ENCODE measurements at regions not wholly inside any gene's neighbourhood (a gene's known extent, or its start where the extent isn't known, plus 50 kb on each side); places are given as distances from the start of the nearest gene placed in this dataset.
"Not testable (repeated sequence)": the region's sequence is repeated elsewhere in the genome, so short reads cannot be mapped to it uniquely, and the experiment has no call there.

DNA sequence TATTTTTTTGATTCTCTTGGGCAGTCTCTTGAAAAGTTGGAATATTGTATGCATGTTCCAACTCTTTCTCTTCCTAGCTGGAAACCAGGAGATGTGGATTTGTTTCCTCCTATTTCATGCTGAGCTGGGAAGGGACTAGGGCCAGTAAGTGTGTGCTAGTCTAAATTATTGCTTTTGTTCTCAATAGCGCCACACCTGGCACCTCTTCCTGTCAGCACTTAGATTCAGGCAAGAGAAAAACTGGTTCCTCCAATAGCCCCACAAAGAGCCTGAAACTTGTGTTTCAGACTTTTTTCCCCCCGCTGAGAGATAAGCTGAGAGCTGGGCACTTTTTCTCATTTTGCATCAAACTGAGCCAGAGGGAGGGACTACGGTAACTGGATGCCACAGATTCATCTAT, 353.4 kb downstream of the OLFM4 start:
- DNase-seq (ENCODE audit: low spot score), result no peak

GRCh38 chr13:53398051-53398450, 369.4 kb downstream of the OLFM4 start:
- DNase-seq (ENCODE audit: low spot score), result no peak

DNA sequence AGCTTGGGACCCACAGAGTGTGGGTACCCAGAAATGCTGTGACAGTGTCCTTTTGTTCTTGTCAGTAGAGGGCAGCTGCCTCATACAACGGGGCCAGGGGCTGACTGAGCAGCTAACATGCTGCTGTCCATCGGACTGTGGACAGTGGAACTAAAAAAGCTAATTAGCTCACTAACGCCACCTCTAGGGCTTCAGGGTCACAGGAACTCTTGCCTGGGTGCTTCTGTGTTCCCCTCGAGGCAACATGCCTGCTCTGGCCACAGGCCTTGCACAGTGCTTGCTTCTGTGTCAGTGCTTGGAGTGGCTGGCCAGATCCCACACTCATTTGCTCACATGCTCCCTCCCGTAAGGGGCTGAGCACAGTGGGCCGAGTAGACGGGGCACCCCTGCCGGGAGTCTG, 377.0 kb downstream of the OLFM4 start:
- DNase-seq (ENCODE audit: low spot score), result no peak

DNA sequence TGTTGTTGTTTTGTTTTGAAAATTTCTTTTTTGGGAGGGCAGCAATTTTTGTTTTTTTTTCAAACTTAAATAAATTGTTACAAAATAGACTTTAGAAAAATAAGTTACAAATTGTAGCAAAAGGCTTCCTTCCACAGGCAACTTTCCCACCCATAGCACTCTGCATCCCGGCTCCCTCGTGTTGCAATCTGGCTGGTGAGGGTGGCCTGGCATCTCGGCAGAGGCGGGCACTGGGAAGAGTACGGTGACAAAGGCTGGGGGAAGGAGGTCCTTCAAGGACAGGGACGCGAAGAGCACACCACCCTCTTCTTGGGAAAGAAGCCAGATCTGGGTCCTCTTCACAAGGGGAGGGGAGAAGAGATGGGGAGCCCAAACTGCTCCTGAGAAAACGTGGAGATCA, 379.7 kb downstream of the OLFM4 start:
- DNase-seq (ENCODE audit: low spot score), result no peak

DNA sequence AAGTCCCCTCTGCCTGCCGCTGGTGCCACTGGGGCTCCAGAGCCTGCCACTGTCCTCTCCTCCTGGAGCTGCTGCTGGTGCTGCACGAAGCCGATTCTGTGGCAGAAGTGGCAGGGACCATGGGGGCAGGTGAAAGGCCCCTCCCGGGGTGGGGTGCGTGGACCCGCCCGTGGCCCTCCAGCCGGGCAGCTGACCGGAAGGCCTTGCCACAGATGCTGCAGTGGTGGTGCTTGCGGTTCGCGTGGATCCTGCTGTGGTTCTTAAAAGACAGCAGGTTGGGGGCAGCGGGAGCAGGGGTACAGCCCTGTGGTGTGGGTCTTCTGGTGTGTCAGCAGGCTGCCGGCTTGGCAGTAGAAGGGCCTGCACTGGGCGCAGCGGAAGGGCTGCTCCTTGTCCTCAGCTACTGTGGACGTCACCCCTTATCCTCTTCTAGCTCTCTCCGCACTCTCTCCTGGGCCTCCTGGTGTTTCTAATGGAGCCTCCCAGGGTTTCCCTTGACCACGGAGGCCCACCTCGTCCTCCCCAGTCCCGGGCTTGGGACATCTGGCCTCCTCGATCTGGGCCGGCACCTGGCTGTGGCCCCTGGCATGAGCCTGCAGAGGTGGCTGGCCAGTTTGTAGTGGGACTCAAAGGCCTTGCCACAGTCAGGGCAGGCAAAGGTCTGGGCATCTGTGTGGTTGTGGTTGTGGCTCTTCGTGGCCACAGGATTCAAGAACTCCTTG, 380.4 kb downstream of the OLFM4 start:
- DNase-seq (ENCODE audit: low spot score), result no peak

- DNase-seq (ENCODE audit: low spot score), result no peak
Measured at GRCh38 chr13:53411463-53411862, 382.9 kb downstream of the OLFM4 start.

DNA sequence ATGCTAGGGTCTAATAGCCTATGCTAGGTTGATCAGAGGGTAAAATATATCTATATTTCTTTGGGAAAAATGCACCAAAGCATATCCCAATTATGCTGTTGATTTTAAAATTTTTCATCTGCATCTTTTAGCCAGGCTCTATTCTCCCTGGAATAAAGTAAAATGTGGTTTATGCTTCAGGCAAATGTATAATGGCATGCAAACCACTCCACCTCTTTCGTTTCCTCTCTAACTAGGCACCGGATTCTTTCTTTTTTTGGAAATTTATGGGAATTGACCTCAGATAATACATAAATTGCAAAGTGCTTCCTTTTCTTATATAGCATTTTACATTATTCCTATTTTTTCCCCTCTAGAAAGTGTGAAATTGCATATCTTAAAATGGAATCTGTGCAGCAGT, 386.5 kb downstream of the OLFM4 start:
- DNase-seq (ENCODE audit: low spot score), result no peak

GRCh38 chr13:53417601-53418000, 389.0 kb downstream of the OLFM4 start:
- no peak for DNase-seq (ENCODE audit: low spot score)

DNA sequence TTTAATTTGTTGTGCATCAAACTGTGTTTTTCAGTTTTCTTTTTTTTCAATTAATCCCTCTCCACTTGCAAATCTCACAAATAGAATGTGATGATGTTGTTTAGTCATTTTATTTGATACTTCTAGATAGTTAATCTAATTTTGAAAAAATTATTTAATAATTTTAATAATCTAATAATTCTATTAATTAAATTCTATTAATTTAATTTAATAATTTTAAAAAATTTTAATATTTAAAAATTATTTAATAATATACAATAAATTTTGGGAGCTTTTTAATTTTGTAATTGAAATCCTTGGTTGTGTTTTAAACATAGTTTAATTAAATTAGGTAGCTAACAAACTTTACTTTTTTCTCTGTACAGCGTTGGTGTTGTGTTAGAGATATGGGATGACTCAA, 393.8 kb downstream of the OLFM4 start:
- DNase-seq (ENCODE audit: low spot score), result no peak

GRCh38 chr13:53436396-53436795, 407.8 kb downstream of the OLFM4 start:
- no peak for DNase-seq (ENCODE audit: low spot score)

- no peak for DNase-seq (ENCODE audit: low spot score)
Measured at GRCh38 chr13:53439439-53440225, 411.0 kb downstream of the OLFM4 start.

- DNase-seq (ENCODE audit: low spot score), result no peak
Measured at GRCh38 chr13:53442979-53443378, 414.4 kb downstream of the OLFM4 start.

- DNase-seq (ENCODE audit: low spot score), result no peak
Measured at GRCh38 chr13:53445686-53446085, 417.1 kb downstream of the OLFM4 start.

GRCh38 chr13:53447456-53447855, 418.8 kb downstream of the OLFM4 start:
- DNase-seq (ENCODE audit: low spot score), result no peak

GRCh38 chr13:53447863-53448262, 419.2 kb downstream of the OLFM4 start:
- DNase-seq (ENCODE audit: low spot score), result no peak

- DNase-seq (ENCODE audit: low spot score), result not testable (repeated sequence)
Measured at GRCh38 chr13:53452263-53452808, 423.7 kb downstream of the OLFM4 start.

DNA sequence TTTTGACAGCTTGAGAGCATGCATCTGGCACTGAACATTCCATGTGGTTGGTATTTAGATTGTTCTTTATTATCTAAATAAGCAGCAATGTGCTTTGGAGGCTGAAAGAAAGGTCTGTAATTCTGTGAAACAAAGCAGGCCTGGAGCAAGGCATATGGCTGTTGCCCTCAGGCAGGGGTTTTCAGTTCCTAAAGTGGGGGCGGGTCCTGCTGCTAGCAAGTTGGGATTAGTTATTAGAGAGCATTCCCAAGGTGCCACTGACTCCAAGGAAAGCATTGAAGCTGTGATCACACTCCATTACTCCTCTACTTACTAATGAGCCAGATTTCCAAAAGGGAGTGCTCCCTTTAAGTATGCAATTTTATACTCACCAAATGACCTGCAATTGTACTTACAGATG, 432.2 kb downstream of the OLFM4 start:
- no peak for DNase-seq (ENCODE audit: low spot score)

GRCh38 chr13:53463106-53463505, 434.5 kb downstream of the OLFM4 start:
- no peak for DNase-seq (ENCODE audit: low spot score)

GRCh38 chr13:53466576-53466975, 438.0 kb downstream of the OLFM4 start:
- DNase-seq (ENCODE audit: low spot score), result no peak

DNA sequence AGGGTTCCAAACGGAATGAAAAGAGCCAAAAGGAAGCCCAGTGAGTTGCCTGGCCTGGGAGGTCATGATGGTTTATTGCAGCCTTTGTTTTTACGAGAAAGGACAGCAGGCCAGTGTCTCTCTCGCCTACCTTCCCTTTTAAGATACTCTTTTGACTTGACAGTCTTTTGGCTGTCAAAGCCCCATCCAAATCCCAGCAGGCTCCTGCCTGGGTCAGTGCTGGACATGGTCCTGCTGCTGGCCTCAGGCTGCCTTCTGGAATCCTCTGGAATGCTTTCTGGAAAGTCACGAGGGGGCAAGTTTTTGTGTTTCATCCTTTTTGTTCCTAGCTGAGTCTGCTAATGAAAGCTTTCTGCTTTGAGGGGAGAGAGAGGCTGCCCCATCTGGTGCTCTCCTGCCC, 444.8 kb downstream of the OLFM4 start:
- no peak for DNase-seq (ENCODE audit: low spot score)

DNA sequence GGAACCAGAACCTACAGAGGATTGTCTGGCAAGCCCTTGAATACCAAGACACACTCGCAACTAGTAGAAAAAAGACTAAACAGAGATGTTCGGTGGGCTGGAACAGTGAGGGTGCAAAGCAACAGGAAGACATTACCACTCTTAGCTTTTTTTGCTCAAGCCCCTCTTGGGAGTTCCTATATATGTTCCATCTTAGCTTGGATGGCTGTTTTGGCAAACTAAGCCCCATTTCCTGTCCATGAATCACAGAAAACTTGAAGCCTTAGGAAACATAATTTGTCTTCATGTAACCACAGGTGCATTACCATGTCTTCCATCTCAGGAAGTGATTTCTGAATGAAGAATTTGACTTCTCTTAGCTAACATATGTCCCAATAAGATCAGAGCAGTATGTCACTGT, 446.3 kb downstream of the OLFM4 start:
- no peak for DNase-seq (ENCODE audit: low spot score)

DNA sequence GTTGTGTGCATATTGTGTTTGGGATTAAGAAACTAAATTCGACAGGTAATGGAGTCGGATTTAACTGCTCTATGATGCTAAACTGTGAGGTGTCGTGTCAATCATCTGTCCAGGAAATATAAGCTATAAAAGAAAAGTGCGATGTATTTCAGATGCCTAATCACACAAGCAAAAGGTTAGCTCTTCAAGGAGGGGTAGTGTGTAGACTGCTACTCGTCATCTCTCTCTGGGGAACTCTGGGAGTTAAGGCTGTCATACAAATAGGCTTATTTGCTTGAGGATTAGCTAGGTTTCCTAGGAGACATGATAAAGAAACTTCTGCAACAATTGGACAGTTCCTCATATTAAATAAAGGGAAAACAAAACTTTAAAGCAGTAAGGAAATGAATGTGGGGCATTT, 462.1 kb downstream of the OLFM4 start:
- DNase-seq (ENCODE audit: low spot score), result no peak

DNA sequence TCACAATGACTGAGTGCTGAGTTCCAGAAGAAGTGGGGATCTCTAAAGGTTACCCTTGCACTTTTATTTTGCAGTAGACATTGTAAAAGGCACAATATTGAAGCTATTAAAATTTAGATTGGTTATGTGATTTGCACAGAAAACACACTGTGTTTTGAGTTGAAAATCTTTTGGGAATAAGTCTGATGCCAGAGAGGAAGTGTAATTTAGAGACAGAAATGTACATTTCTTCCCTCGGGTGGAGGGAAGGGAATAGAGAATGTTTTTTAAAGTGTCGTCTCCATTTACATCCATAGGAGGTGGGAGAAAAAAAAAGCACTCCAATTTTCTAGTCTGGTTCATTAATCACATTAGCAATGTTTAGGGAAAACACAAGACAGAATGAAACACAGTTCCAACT, 465.8 kb downstream of the OLFM4 start:
- no peak for DNase-seq (ENCODE audit: low spot score)

Data from mucosa of gallbladder (tissue), 1 donor.